Natural killer cell treated with Interleukin-12 subunit alpha and Interleukin-12 subunit beta and Interleukin-15 and Interleukin-18, amount 100 ng/mL, for 72 hours (primary cell): ENCODE measurements at regions not wholly inside any gene's neighbourhood (a gene's known extent, or its start where the extent isn't known, plus 50 kb on each side); places are given as distances from the start of the nearest gene placed in this dataset.
"Not testable (repeated sequence)": the region's sequence is repeated elsewhere in the genome, so short reads cannot be mapped to it uniquely, and the experiment has no call there.

ENCODE experiments used
- ATAC-seq, 2 donors: fragments of 150-1000 bp; cut with Tn5 transposase in 1 of 2; sonication (Bioruptor Pico), chemical (Tn5 transposase) in 1 of 2; 2 replicates each; pipeline ENCODE4 v1.10.0; 2021
- DNase-seq: peaks from one replicate; pipeline ENCODE4 v3.0.0; 2022; ENCODE audit warnings: low spot score
- H3K27ac Mint-ChIP-seq, 2 donors: 1 replicate in 1 of 2; 2 replicates in 1 of 2; pipeline ENCODE4 v1.8.0; 2022; ENCODE audit warnings: mixed read lengths in 2 of 2, mild to moderate bottlenecking in 1 of 2, moderate library complexity in 1 of 2
- H3K27me3 Mint-ChIP-seq, 2 donors: 1 replicate in 1 of 2; 2 replicates in 1 of 2; pipeline ENCODE4 v1.8.0; 2022; ENCODE audit warnings: mixed read lengths in 2 of 2
- H3K36me3 Mint-ChIP-seq: one replicate; pipeline ENCODE4 v1.8.0; 2022; ENCODE audit warnings: mixed read lengths
- H3K4me1 Mint-ChIP-seq, 2 donors: 1 replicate in 1 of 2; 2 replicates in 1 of 2; pipeline ENCODE4 v1.8.0; 2022; ENCODE audit warnings: low read depth in 2 of 2, mixed read lengths in 2 of 2, mild to moderate bottlenecking in 1 of 2
- H3K4me3 Mint-ChIP-seq: one replicate; pipeline ENCODE4 v1.8.0; 2022; ENCODE audit warnings: mixed read lengths
- H3K9me3 Mint-ChIP-seq: 2 replicates; pipeline ENCODE4 v1.8.0; 2022; ENCODE audit warnings: mixed read lengths

GRCh38 chr5:17081142-17081541, 136.3 kb upstream of the BASP1 start:
- Mint-ChIP-seq H3K27ac (no peak overlapping the region), H3K4me3 (no peak overlapping the region), H3K9me3 (no peaks in the 10 kb centered on the region), H3K27me3 (no peaks in the 10 kb centered on the region), H3K36me3 (no peaks in the 10 kb centered on the region), H3K4me1 (no peaks in the 10 kb centered on the region)
- ATAC-seq = no peak
- DNase-seq = no peak

GRCh38 chr5:17083276-17083675, 134.2 kb upstream of the BASP1 start:
- not testable (repeated sequence) for H3K9me3 Mint-ChIP-seq, ATAC-seq, H3K27me3 Mint-ChIP-seq, H3K27ac Mint-ChIP-seq, H3K36me3 Mint-ChIP-seq, DNase-seq, H3K4me1 Mint-ChIP-seq, H3K4me3 Mint-ChIP-seq

- Mint-ChIP-seq H3K4me1 (no peaks in the 10 kb centered on the region), H3K27ac (no peak overlapping the region), H3K4me3 (no peak overlapping the region), H3K27me3 (no peaks in the 10 kb centered on the region), H3K36me3 (no peaks in the 10 kb centered on the region), H3K9me3 (no peaks in the 10 kb centered on the region)
- ATAC-seq = no peak
- no peak for DNase-seq
These were observed 130.4 kb upstream of the BASP1 start for GRCh38 chr5:17087035-17087434.

- DNase-seq (no peak), ATAC-seq (no peak)
- Mint-ChIP-seq H3K4me1 (no peaks in the 10 kb centered on the region), H3K27me3 (no peaks in the 10 kb centered on the region), H3K9me3 (no peaks in the 10 kb centered on the region), H3K27ac (no peak overlapping the region), H3K4me3 (no peak overlapping the region), H3K36me3 (no peaks in the 10 kb centered on the region)
These were observed 129.4 kb upstream of the BASP1 start for GRCh38 chr5:17088051-17088450.

- Mint-ChIP-seq H3K9me3 (no peaks in the 10 kb centered on the region), H3K27me3 (no peaks in the 10 kb centered on the region), H3K27ac (no peak overlapping the region), H3K4me1 (no peaks in the 10 kb centered on the region), H3K36me3 (no peaks in the 10 kb centered on the region), H3K4me3 (no peak overlapping the region)
- ATAC-seq (no peak), DNase-seq (no peak)
These were observed 128.4 kb upstream of the BASP1 start for GRCh38 chr5:17089001-17089400.

GRCh38 chr5:17089690-17090089, 127.7 kb upstream of the BASP1 start:
- Mint-ChIP-seq H3K27me3 (no peaks in the 10 kb centered on the region), H3K36me3 (no peaks in the 10 kb centered on the region), H3K9me3 (no peaks in the 10 kb centered on the region), H3K4me3 (no peak overlapping the region), H3K27ac (no peak overlapping the region), H3K4me1 (no peaks in the 10 kb centered on the region)
- DNase-seq (no peak), ATAC-seq (no peak)

- DNase-seq = no peak
- Mint-ChIP-seq H3K4me1 (no peaks in the 10 kb centered on the region), H3K27ac (no peak overlapping the region), H3K4me3 (no peak overlapping the region), H3K9me3 (peaks cover 4% of the 10 kb centered on the region), H3K36me3 (no peaks in the 10 kb centered on the region), H3K27me3 (no peaks in the 10 kb centered on the region)
- ATAC-seq = no peak
These were observed 126.6 kb upstream of the BASP1 start for GRCh38 chr5:17090839-17091238.

- no peak overlapping the region for H3K27ac Mint-ChIP-seq
- no peaks in the 10 kb centered on the region for H3K4me1 Mint-ChIP-seq
These were observed 122.6 kb upstream of the BASP1 start for GRCh38 chr5:17094830-17095229.

GRCh38 chr5:17096952-17097695, 120.3 kb upstream of the BASP1 start:
- no peaks in the 10 kb centered on the region for H3K27me3 Mint-ChIP-seq
- H3K9me3 Mint-ChIP-seq = peaks cover 4% of the 10 kb centered on the region
- no peaks in the 10 kb centered on the region for H3K4me1 Mint-ChIP-seq
- DNase-seq (no peak), ATAC-seq (no peak)
- H3K4me3 Mint-ChIP-seq = no peak overlapping the region
- H3K36me3 Mint-ChIP-seq = no peaks in the 10 kb centered on the region
- no peak overlapping the region for H3K27ac Mint-ChIP-seq

More at GRCh38 chr5:17094830-17095229, 122.6 kb upstream of the BASP1 start:
- DNase-seq (no peak), ATAC-seq (no peak)
- H3K9me3 Mint-ChIP-seq = peaks cover 4% of the 10 kb centered on the region
- H3K27me3 Mint-ChIP-seq = no peaks in the 10 kb centered on the region
- H3K36me3 Mint-ChIP-seq = no peaks in the 10 kb centered on the region
- H3K4me3 Mint-ChIP-seq = no peak overlapping the region

GRCh38 chr5:17099946-17100345, 117.5 kb upstream of the BASP1 start:
- Mint-ChIP-seq H3K27me3 (no peaks in the 10 kb centered on the region), H3K36me3 (no peaks in the 10 kb centered on the region), H3K27ac (no peak overlapping the region), H3K4me3 (no peak overlapping the region), H3K9me3 (peaks cover 7% of the 10 kb centered on the region), H3K4me1 (no peaks in the 10 kb centered on the region)
- ATAC-seq (no peak), DNase-seq (no peak)

GRCh38 chr5:17103461-17103860, 114.0 kb upstream of the BASP1 start:
- Mint-ChIP-seq H3K4me3 (no peak overlapping the region), H3K4me1 (no peaks in the 10 kb centered on the region), H3K36me3 (no peaks in the 10 kb centered on the region), H3K27ac (no peak overlapping the region), H3K27me3 (no peaks in the 10 kb centered on the region), H3K9me3 (peaks cover 4% of the 10 kb centered on the region)
- ATAC-seq = no peak
- DNase-seq = no peak

GRCh38 chr5:17105744-17106418, 111.5 kb upstream of the BASP1 start:
- H3K36me3 Mint-ChIP-seq = no peaks in the 10 kb centered on the region
- H3K27me3 Mint-ChIP-seq = no peaks in the 10 kb centered on the region
- H3K27ac Mint-ChIP-seq = no peak overlapping the region
- no peaks in the 10 kb centered on the region for H3K4me1 Mint-ChIP-seq
- no peak for DNase-seq
- ATAC-seq = no peak
- no peak overlapping the region for H3K4me3 Mint-ChIP-seq
- H3K9me3 Mint-ChIP-seq = peaks cover 4% of the 10 kb centered on the region

- H3K4me3 Mint-ChIP-seq = no peak overlapping the region
- peaks cover 4% of the 10 kb centered on the region for H3K9me3 Mint-ChIP-seq
- H3K27me3 Mint-ChIP-seq = no peaks in the 10 kb centered on the region
- H3K4me1 Mint-ChIP-seq = no peaks in the 10 kb centered on the region
- DNase-seq (no peak), ATAC-seq (no peak)
- no peak overlapping the region for H3K27ac Mint-ChIP-seq
- no peaks in the 10 kb centered on the region for H3K36me3 Mint-ChIP-seq
These were observed 110.9 kb upstream of the BASP1 start for GRCh38 chr5:17106521-17106920.

- not testable (repeated sequence) for DNase-seq, H3K9me3 Mint-ChIP-seq, H3K27ac Mint-ChIP-seq, H3K27me3 Mint-ChIP-seq, H3K4me3 Mint-ChIP-seq, H3K36me3 Mint-ChIP-seq, H3K4me1 Mint-ChIP-seq, ATAC-seq
These were observed 105.2 kb upstream of the BASP1 start for GRCh38 chr5:17112091-17112716.
